GM21526 (cell line): ENCODE measurements at regions not wholly inside any gene's neighbourhood (a gene's known extent, or its start where the extent isn't known, plus 50 kb on each side); places are given as distances from the start of the nearest gene placed in this dataset.
"Not testable (repeated sequence)": the region's sequence is repeated elsewhere in the genome, so short reads cannot be mapped to it uniquely, and the experiment has no call there.

Source experiments
- ATAC-seq: cut with Tn5 transposase; IDR thresholded peaks from one replicate; pipeline ENCODE4 v1.9.1; 2021; ENCODE audit warnings: moderate library complexity; ENCODE audit not compliant: unreplicated experiment, low FRiP score

DNA sequence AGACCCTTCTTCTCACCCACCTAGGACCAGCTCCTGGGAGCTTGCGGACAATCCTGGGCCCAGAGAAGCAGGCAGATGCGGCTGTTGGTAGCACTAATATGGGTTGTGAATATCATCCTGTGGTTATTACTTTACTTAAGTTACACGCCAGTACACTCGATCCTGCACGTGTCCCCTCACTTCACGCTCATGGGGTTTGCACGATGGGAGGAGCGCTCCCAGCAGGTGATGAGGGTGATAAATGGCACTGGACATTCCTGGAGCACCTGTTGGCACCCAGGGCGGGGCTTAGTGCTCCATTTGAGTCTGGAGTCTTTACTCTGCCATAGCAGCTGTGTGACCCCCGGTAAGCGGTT is 335.1 kb downstream of the PREX1 start:
- ATAC-seq = no peak

- ATAC-seq = no peak
Observed at GRCh38 chr20:48492015-48492714, 335.6 kb downstream of the PREX1 start.

GRCh38 chr20:48490961-48491831 is 336.6 kb downstream of the PREX1 start:
- ATAC-seq = no peak

GRCh38 chr20:48490341-48490740 is 337.5 kb downstream of the PREX1 start:
- not testable (repeated sequence) for ATAC-seq

GRCh38 chr20:48489656-48490055 is 338.1 kb downstream of the PREX1 start:
- ATAC-seq = no peak

DNA sequence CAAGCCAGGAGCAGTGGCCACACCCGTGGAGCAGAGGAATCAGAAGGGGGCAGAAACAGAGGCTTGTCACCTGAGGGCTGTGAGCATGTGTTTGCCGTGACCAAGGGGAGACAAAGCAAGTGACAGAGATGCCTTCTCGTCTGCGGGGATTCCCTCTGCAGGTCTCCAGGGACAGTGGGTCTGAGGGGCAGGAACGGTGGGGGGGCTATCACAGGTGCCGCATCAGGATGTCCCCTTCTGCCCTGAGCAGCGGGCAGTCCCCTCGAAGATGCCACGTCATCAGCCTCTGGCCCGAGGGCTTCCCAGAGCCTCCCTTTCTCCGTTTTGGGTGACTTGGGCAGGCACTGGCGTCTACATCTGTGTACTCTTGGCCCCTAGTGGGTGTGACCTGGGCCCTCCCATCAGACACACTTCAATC is 338.7 kb downstream of the PREX1 start:
- no peak for ATAC-seq

DNA sequence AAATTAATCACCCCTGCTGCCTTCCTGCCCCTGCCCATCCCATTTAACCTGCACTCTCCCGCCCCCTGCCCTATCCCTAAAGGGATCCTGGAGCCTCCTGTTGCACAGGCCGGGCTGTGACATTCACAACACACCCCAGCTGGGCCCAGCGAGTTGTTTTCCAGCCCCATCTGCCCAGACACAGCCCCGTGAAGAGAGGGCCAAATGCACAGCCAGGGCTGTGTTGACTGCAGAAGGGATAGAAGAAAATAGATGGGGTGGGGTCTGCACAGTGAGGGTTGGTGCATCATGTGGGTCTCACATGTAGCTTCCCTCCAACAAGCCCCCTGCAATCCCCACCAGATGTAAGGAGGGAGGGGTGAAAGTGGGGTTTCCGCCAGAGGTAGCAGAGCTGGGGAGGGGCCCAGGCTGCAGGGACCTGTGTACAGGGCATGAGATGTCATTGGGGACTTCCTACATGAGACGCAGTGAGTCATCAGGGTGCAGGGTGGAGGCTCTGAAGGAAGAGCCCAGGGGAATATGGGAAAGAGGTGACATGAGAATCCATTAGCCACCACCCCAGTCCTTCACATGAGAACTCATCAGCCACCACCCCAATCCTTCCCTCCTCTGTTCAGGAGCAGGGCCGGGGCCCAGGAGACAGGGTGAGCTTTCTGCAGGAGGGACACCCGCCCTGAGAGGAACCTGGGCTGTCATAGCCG is 339.3 kb downstream of the PREX1 start:
- not testable (repeated sequence) for ATAC-seq

GRCh38 chr20:48486065-48486464 is 341.7 kb downstream of the PREX1 start:
- no peak for ATAC-seq

- not testable (repeated sequence) for ATAC-seq
Observed at GRCh38 chr20:48485153-48485552, 342.6 kb downstream of the PREX1 start.

DNA sequence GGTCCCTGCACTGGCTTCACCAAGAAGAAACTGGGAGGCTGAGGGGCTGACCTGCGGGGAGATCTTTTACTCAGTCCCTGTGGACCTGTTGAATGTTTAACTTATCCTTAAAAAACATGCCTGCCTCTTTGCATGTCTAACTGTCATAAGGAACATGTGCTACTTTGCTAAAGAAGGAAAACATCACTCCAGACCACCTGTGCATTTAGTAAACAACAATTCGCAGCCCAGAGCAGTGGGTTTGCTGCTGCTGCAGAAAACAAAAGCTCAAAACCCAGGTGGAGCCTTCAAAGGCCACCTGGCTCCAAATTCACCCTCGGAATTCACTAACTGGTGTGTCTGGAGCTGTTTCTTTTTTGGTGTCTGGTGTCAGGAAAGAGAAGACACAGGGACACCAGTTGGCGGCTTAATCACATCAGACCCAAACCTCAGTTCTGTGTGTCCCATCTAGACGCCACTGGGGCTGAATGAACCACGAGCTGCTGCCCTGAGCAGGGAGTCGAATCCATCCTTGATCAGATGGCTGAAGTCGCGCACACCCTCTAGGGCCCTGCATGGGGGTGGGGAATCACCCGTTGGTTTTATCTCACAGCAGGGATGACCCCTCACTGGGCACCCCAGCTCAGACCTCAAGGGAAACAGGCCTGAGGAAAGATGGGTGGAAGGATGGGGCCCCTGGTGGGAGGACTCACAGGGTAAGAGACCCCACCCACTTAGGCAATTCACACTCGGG is 344.3 kb downstream of the PREX1 start:
- ATAC-seq = no peak

DNA sequence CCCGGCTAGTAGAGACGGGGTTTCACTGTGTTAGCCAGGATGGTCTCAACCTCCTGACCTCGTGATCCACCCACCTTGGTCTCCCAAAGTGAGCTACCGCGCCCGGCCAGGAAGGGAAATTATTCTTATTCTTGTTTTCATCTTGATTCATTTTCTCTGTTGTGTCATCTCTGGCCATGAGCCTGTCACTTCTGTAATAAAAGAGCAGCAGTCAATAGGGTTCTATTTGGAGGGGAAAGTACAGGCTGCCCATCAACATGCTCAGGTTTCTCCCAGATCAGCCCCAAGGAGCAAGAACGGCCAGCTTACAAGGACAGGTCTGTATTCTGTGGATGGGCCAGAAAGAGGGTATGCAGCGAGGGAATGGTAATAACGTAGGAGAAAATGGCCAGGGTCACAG is 345.0 kb downstream of the PREX1 start:
- no peak for ATAC-seq

GRCh38 chr20:48480216-48480772 is 347.5 kb downstream of the PREX1 start:
- ATAC-seq = no peak

- no peak for ATAC-seq
Observed at GRCh38 chr20:48478806-48479585, 348.8 kb downstream of the PREX1 start.

- ATAC-seq = no peak
Observed at GRCh38 chr20:48478370-48478769, 349.4 kb downstream of the PREX1 start.

DNA sequence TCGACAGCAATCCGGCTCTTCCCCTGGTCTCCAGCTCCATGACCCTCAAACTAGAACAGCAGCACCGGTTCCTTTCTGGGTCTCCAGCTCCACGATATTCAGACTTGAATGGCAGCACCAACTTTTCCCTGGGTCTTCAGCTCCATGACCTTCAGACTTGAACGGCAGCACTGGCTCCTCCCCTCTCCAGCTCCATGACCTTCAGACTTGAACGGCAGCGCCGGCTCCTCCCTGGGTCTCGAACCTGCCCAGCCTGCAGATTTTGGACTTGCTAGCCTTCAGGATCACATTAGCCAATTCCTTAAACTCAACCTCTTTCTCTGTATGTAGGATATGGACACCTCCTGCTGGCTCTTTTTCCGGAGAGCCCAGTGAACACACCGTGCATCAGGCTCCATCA is 350.9 kb downstream of the PREX1 start:
- no peak for ATAC-seq

DNA sequence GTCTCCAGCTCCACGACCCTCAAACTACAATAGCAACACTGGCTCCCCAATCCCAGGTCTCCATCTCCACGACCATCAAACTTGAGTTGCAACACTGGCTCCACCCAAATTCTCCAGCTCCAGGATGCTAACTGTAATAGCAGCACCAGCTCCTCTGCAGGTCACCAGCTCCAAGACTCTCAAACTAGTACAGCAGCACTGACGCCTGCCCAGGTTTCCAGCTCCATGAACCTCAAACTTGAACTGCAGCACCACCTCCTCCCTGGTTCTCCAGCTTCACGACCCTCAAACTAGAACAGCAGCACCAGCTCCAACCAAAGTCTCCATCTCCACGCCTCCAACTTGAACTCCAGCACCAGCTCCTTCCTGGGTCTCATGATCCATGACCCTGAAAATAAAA is 353.8 kb downstream of the PREX1 start:
- no peak for ATAC-seq

GRCh38 chr20:48471759-48472408 is 355.9 kb downstream of the PREX1 start:
- no peak for ATAC-seq

DNA sequence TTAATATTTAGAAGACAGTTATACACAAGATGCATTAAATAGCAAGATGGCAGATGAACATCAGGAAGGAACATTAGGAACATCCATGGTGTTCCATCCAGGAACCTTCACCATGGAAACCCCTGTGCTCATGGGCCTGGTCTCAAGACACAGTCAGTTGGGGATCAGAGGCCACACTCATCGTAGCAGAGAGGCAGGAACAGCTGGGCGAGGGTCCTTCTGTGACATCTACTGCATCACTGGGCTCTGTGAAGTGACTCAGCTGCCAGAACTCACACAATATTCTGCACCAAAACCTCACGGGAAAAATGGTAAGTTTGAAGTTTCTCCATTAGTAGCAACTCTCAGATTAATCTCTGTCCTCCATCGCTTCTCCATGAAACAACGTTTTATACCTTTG is 356.6 kb downstream of the PREX1 start:
- no peak for ATAC-seq

DNA sequence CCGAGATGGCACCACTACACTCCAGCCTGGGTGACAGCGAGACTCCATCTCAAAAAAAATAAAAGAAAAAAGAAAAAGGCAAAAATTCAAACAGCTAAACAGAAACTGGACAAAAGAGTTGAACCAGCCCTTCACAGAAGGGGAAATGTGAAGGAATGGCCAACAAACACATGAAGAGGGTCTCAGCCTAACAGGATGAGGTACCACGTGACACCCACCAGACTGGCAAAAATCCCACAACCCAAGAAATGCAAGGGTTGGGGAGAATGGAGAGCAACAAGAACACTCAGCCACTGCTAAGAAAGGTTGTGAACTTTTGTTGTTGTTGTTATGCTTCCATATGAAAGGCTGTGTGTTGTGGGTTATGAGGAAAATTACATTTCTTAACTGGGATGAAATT is 357.7 kb downstream of the PREX1 start:
- no peak for ATAC-seq
